Adrenal gland (tissue), 5 donors: ENCODE measurements at regions not wholly inside any gene's neighbourhood (a gene's known extent, or its start where the extent isn't known, plus 50 kb on each side); places are given as distances from the start of the nearest gene placed in this dataset.

Source experiments
- CTCF ChIP-seq, 6 experiments: fragments of 450-650 bp in 4 of 6; fragments of 200-600 bp in 2 of 6; sonication (generic) in 1 of 6; IDR thresholded peaks; 1 replicate in 5 of 6; 2 replicates in 1 of 6; pipeline versions ENCODE4 v1.5.1 to v1.8.0; 2016 to 2021; ENCODE audit warnings: antibody characterized with exemption in 6 of 6, mild to moderate bottlenecking in 2 of 6, moderate library complexity in 1 of 6
- POLR2A ChIP-seq, 2 donors: fragments of 450-650 bp; IDR thresholded peaks; one replicate each; pipeline ENCODE4 v1.6.1; 2017; ENCODE audit warnings: antibody characterized with exemption in 2 of 2, mild to moderate bottlenecking in 2 of 2, moderate library complexity in 1 of 2
- donor health status: DM: no; HTN: no; CAD: no.

GRCh38 chr18:7457262-7457661 lies 109.9 kb upstream of the PTPRM start:
- no peak for TF ChIP-seq POLR2A (IDR thresholded peaks at IDR 0.05)
- TF ChIP-seq CTCF (IDR thresholded peaks at IDR 0.05) = no peak
